HG03175 (cell line): ENCODE measurements at regions not wholly inside any gene's neighbourhood (a gene's known extent, or its start where the extent isn't known, plus 50 kb on each side); places are given as distances from the start of the nearest gene placed in this dataset.

Experiments used
- ATAC-seq: cut with Tn5 transposase; IDR thresholded peaks from one replicate; pipeline ENCODE4 v1.9.1; 2021; ENCODE audit warnings: mild to moderate bottlenecking, moderate library complexity; ENCODE audit not compliant: unreplicated experiment

DNA sequence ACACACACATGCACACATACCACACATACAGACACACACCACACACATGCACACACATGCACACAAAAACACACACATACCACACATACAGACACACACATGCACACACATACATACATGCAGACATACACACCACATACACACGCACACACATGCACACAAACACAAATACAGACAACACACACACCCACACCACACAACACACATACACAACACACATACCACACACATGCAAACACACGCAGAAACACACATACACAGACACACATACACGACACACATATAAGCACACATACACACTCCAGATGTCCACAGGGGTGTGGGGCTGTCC, 60.1 kb upstream of the PPP2R2D start:
- ATAC-seq: no peak

DNA sequence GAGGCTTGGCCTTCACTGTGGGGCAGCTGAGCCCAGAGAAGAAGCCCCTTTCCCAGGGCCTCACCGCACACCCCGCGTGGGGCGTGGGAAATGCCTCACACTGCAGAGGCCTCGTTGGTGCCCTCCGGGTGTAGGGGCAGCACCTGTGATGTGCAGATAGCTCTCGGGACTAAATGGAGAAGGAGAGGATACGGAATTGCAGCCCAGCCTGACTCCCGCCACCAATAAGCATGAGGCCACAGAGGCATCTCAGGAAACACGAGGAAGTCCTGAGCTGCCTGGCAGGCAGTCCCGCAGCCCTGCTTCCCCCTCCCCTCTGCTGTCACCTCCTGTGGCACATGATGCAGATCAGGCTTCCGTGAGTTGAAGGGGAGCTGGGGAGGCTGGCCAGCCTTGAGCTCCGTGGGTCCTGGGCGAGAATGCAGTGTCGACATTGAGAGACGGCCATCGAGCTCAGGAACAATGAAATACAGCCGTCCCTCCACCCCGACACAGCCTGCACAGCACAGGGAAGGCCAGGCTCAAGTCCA, 59.6 kb upstream of the PPP2R2D start:
- no peak for ATAC-seq

DNA sequence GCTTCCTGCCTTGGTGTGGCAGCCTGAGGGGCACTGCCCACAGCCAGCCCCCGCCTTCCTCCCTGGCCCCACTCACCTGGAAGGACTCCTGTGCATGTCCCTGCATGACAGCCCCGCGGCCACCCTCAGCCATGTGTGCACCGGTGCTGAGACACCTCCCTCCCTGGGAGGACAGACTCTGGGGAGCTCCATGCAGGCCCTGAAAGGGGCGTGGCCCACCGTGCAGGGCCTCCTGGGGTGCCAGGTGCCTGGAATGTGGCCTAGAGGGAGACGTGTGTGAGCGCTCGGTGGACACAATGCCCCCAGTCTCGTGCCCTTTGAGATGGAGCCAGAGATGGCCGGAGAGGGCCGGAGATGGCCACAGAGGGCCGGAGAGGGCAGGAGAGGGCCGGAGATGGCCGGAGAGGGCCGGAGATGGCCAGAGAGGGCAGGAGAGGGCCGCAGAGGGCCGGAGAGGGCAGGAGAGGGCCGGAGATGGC, 59.1 kb upstream of the PPP2R2D start:
- no peak for ATAC-seq

DNA sequence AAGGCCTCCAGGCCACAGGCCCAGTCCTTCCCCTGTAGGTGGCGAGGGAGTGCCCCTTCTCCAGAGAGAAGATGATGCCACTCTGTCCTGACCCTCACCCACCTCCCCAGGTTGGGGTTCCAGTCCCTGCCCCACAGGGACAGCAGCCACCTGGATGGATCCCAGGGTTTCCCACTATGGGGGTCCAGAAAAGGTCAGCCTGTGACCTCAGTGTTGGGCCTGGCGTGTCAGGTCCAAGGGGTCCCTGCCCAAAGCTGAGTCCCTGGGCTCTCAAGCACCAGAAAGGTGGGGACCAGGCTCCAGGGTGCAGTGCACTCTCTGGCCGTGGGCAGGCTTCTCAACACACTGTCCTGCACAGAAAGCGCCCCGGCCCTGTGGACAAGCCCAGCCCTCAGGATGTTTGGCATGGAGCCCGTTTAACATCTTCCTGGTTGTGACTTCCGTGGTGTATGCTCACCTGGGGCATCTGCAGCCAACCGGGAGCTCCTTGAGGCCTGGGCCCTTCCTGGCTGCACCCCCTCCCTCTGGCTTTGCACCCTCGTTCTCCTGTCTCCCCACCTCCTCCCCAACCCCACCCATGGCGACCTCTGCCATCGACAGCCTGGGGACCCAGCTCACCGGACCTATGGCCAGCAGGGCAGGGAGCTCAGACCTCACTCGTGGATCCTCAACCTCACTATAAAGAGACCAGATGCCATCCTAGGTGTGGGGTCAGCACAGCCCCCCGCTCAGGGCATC, 58.3 kb upstream of the PPP2R2D start:
- ATAC-seq: no peak

GRCh38 chr10:131843089-131843595, 57.7 kb upstream of the PPP2R2D start:
- ATAC-seq: no peak

- no peak for ATAC-seq
Measured at GRCh38 chr10:131843881-131844284, 56.9 kb upstream of the PPP2R2D start.

DNA sequence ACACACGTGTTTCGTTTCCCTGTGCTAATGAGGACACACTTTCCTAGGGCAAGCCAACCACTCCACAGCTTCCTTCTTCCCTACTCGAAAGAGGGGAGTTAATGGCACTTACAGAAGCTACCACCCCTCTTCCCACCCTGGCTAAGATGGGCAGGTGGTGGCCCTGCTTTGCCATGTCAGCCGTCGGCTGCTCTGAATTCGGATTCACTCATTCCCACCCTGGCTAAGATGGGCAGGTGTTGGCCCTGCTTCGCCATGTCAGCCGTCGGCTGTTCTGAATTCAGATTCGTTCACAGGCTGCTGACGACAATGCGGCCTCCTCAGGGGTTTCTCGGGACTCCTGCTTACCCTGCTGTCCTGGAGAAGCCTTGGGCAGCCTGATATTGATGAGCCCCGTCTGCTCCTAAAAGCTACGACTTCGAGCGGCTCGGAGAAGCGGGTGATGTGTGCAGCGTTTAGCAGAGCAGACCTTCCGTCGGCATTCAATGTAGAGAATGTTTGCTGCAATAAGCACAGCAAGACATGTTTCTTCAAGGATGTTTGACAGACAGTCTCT, 56.2 kb upstream of the PPP2R2D start:
- ATAC-seq: no peak

DNA sequence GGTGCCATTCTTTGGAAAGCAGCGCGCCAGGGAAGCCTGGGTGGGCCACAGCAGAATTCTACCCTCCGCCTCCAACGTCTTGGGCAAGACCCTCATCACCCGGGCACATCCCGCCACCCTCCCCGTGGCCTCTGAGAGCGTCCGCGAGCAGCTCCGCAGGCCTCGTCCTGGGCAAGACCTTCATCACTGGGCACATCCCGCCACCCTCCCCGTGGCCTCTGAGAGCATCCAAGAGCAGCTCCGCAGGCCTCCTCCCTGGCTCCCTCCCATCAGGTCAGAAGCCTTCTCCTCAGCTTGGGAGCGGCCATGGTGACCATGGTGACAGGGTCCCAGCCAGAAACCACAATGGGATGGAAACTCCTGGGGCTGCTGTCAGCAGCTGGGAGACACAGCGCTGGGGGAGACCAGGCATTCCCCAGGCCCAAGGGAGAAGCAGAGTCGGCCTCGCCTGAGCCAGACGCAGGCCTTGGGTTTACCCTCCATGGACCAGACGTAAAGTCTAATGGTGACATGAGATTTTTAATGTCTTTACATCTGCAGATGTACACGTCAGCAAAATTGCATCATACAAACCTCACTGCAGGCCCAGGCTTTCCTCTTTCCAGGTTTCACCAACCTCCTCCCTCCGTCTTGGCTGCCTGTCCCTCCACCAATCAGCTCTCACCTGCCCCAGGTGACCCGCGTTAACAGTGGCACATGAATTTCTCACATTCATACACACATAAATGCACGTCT, 55.1 kb upstream of the PPP2R2D start:
- ATAC-seq: no peak

DNA sequence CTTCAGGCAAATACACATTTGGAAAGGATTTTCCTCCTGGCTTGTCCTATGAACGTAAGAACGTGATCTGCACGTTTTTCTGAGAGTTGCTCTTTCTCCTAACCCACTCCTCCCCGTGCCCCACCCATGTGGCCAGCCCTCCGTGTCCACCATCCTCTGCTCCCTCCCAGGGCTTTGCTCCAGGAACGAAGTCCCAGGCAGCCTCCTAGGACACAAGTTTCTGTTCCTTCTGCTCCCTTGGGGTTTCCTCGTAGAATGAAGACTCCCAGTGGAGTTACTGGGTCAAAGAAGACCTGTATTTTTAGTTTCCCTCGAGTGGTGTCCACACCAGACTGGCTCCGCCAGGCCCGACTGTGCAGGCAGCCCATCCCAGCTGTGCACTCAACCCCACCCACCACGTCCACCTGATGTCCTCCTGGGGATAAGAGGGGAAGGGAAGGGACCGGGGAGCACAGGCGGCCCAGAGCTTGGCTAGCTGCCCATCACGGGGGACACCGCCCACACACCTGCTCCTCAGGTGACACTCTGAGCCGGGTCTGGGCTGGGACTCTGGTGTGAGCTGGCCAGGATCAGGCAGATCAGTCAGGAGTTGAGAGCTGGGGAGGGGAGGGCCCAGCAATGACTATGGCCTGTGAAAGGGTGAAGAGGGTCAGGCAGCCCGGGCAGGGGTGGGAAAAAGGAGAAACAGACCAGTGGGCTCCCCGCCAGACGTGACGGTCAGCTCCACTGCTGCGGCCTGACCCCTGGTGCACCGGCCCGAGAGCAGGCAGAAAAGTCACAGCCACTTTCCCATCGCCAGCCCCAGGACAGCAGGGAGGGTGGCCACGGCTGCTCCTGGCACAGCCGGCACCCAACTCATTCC, 54.3 kb upstream of the PPP2R2D start:
- ATAC-seq: no peak

GRCh38 chr10:131847241-131847783, 53.5 kb upstream of the PPP2R2D start:
- no peak for ATAC-seq

DNA sequence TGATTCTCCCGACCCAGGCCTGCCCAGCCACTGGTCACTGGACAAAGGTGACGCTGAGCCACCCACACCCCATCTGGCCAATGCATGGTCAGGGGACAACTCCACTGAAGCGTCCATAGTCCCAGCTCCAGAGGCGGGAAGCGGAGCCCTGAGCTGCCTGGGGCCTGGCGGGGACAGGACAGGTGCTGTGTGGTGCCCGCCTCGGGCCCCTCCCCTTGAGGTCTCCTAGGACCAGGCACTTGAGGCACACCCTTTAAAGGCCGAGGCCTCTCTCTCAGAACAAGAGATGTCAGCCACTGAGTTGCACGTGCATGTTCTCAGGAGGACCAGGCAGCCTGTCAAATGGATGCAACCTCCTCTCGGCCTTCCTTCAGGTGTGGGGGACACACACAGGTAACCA, 52.5 kb upstream of the PPP2R2D start:
- ATAC-seq: no peak

DNA sequence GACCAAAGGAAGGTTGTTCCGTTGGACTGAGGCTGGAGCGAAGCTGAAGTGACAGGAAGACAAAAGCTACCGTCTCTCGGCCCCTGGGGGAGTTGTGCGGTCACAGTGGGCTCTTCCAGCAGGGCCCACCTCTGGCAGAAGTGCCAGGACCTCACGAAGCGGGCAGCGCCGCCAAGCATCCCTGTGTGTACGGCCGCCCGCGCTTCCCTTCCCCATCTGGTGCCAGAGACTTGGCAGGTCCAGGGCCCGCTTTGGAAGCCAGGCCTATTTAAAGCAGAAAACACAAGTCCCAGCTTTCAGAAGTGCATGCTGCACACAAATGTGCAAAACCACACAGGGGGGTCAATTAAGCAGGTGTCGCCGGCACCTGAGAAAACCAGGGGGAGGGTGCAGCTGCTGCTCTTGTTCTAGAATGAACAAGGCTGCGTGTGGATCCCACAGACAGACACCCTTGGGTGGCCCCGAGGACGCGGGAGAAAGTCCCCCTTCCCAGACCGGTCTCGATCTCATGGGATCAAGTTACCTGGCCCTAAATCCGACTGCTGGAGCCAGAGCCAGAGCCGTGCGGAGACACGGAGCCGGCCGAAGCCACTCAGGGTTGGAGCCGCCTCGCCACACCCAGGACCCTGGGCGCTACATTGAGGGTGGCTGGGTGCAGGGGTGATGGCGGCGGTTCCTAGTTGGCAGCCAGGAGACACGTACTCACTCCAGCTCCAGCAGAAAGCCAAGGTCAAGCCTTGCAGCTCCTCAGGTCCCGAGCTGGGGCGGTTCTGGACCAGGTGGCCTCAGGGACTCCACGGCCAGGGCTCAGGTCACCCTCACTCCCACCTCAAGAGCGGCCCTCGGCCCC, 51.8 kb upstream of the PPP2R2D start:
- ATAC-seq: no peak

GRCh38 chr10:131849591-131850382, 51.0 kb upstream of the PPP2R2D start:
- ATAC-seq: no peak

DNA sequence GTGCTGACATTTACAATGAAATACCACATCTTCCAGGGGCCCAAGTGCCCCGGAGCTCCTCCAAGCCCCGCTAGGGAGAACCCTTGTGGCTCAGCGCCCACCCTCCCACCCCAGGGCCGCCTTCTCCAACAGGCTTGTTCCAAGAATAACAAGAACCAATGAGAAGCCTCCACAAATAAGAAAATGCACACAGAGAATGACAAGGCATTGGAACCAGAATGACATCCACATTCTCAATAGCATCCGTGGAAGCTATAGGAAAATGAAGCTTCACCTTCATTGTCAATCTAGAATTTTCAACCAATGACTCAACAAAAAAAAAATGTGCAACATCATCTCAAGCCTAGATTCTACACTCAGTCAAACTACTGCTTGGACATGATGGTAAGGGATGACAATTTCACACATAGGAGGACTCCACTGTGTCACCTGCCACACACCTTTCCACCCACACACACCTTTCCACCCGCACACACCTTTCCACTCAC, 50.4 kb upstream of the PPP2R2D start:
- no peak for ATAC-seq
